GM12878 (cell line): ENCODE measurements at regions not wholly inside any gene's neighbourhood (a gene's known extent, or its start where the extent isn't known, plus 50 kb on each side); places are given as distances from the start of the nearest gene placed in this dataset.

Experiments
- ATAC-seq: fragments of 200-7000 bp; cut with Tn5 transposase; 3 replicates; pipeline ENCODE4 v1.9.1; 2020; ENCODE audit warnings: mild to moderate bottlenecking, moderate library complexity
- BruUV-seq: library from RNA; stranded (reverse); fragments of 400-500 nt; replicated peaks from 2 replicates; lab custom pipeline; 2021; lab: Mats Ljungman, UMichigan
- CTCF ChIA-PET: fragments of 300-600 bp; sonication (Branson Sonifier 250); formaldehyde crosslinking; extraction: SDS; loops from one replicate; lab custom pipeline; 2021; ENCODE audit warnings: inconsistent platforms; lab: Yijun Ruan, JAX
- POLR2A ChIA-PET: fragments of 350-600 bp; formaldehyde crosslinking; extraction: SDS; loops from one replicate; lab custom pipeline; 2021; ENCODE audit warnings: inconsistent platforms; lab: Charles Lee
- RAD21 ChIA-PET: fragments of 300-600 bp; sonication (Branson Sonifier 250); formaldehyde crosslinking; loops from one replicate; lab custom pipeline; 2023; ENCODE audit warnings: antibody characterized with exemption; ENCODE audit not compliant: unreplicated experiment; lab: Charles Lee
- SMC1A ChIA-PET: fragments of 300-600 bp; sonication (Branson Sonifier 250); formaldehyde crosslinking; loops from one replicate; lab custom pipeline; 2023; ENCODE audit not compliant: unreplicated experiment, uncharacterized antibody; lab: Charles Lee
- DNase-seq: peaks from one replicate; pipeline ENCODE4 v3.0.0-alpha.2; 2011; ENCODE audit warnings: low read depth, low spot score
- FAIRE-seq: peaks from 3 replicates; lab custom pipeline; 2011; peaks lifted over from hg19 to GRCh38; lab: Jason Lieb, UNC
- H2AFZ ChIP-seq: 2 replicates; pipeline ENCODE4 v1.6.0; 2011; ENCODE audit warnings: low read depth, low read length, control low read depth; ENCODE audit not compliant: control insufficient read depth
- H3K27ac ChIP-seq: 2 replicates; pipeline ENCODE4 v1.5.1; 2011; ENCODE audit warnings: control low read depth; ENCODE audit not compliant: control insufficient read depth, insufficient read depth
- H3K27me3 ChIP-seq, 2 experiments: replicated peaks in 1 of 2; 2 replicates each; pipeline versions ENCODE4 v1.6.0 to v1.6.1; 2011; ENCODE audit warnings: low read length in 1 of 2; ENCODE audit not compliant: control insufficient read depth in 2 of 2, insufficient read depth in 2 of 2
- H3K36me3 ChIP-seq, 2 experiments: 2 replicates each; pipeline ENCODE4 v1.5.1; 2011; ENCODE audit warnings: low read length in 1 of 2; ENCODE audit not compliant: control insufficient read depth in 2 of 2, insufficient read depth in 2 of 2
- H3K4me1 ChIP-seq: 2 replicates; pipeline ENCODE4 v1.6.1; 2011; ENCODE audit warnings: mild to moderate bottlenecking, low read length, moderate library complexity, mixed read lengths; ENCODE audit not compliant: control insufficient read depth, insufficient read depth
- H3K4me2 ChIP-seq: 2 replicates; pipeline ENCODE4 v1.6.0; 2011; ENCODE audit warnings: control low read depth; ENCODE audit not compliant: control insufficient read depth, insufficient read depth
- H3K4me3 ChIP-seq: fragments of 200-600 bp; sonication (generic); 2 replicates; pipeline ENCODE4 v1.5.1; 2016
- H3K79me2 ChIP-seq: 2 replicates; pipeline ENCODE4 v1.6.0; 2011; ENCODE audit warnings: low read length; ENCODE audit not compliant: control insufficient read depth, insufficient read depth
- H3K9ac ChIP-seq: 2 replicates; pipeline ENCODE4 v1.8.0; 2011; ENCODE audit warnings: low read length, control low read depth, mixed read lengths; ENCODE audit not compliant: control insufficient read depth, insufficient read depth
- H3K9me3 ChIP-seq: replicated peaks from 3 replicates; pipeline ENCODE4 v1.5.1; 2011; ENCODE audit warnings: mild to moderate bottlenecking, low read length; ENCODE audit not compliant: control insufficient read depth, insufficient read depth
- H4K20me1 ChIP-seq: 2 replicates; pipeline ENCODE4 v1.6.0; 2011; ENCODE audit not compliant: control insufficient read depth, insufficient read depth
- CHD4 ChIP-seq: fragments of 200-600 bp; sonication (generic); IDR thresholded peaks from 2 replicates; pipeline ENCODE4 v1.6.1; 2016; ENCODE audit warnings: mild to moderate bottlenecking
- JUND ChIP-seq: IDR thresholded peaks from 2 replicates; pipeline ENCODE4 v1.6.1; 2012; ENCODE audit warnings: low read depth, mild to moderate bottlenecking, low read length, improper control_type of control experiment, moderate library complexity
- POLR2AphosphoS5 ChIP-seq: IDR thresholded peaks from 2 replicates; pipeline ENCODE4 v1.6.1; 2011; ENCODE audit warnings: mild to moderate bottlenecking, low read length, inconsistent platforms
- SREBF2 ChIP-seq: IDR thresholded peaks from 2 replicates; pipeline ENCODE4 v1.6.1; 2012; ENCODE audit warnings: mild to moderate bottlenecking, low read length
- USF1 ChIP-seq: IDR thresholded peaks from 2 replicates; pipeline ENCODE4 v1.6.1; 2011; ENCODE audit warnings: borderline replicate concordance, low read depth, mild to moderate bottlenecking, moderate library complexity, mixed read lengths, low read length; ENCODE audit not compliant: insufficient read depth; ENCODE audit errors: extremely low read length
- ZSCAN29 ChIP-seq: fragments of 450-650 bp; IDR thresholded peaks from 2 replicates; pipeline ENCODE4 v1.6.1; 2017; ENCODE audit warnings: mild to moderate bottlenecking, moderate library complexity
- WGBS: methylation state at CpG from one replicate; pipeline ENCODE4 v1.1.6; 2016; ENCODE audit warnings: low lambda C conversion rate; ENCODE audit not compliant: insufficient replicate concordance, insufficient coverage; ENCODE audit errors: missing lambda C conversion rate; 5-methylcytosine and 5-hydroxymethylcytosine counted together
- in situ Hi-C: fragments of 300-500 bp; cut with MboI; formaldehyde crosslinking; loops from 9 replicates; pipeline ENCODE4 v1.14.3; 2018; ENCODE audit warnings: mixed read lengths
- intact Hi-C: fragments of 100-400 bp; cut with micrococcal nuclease; formaldehyde crosslinking; loops from one replicate; pipeline ENCODE4 v1.14.2; 2022; ENCODE audit not compliant: unreplicated experiment
- TF ChIP-seq, protein P1 (sequence below): fragments of 450-650 bp; IDR thresholded peaks from 2 replicates; pipeline ENCODE4 v1.6.1; 2016; ENCODE audit warnings: mild to moderate bottlenecking
- TF ChIP-seq, protein P2 (sequence below): IDR thresholded peaks from 2 replicates; pipeline ENCODE4 v1.6.1; 2012; ENCODE audit warnings: improper control_type of control experiment, low read depth, low read length; ENCODE audit not compliant: insufficient replicate concordance
- TF ChIP-seq, protein P3 (sequence below): IDR thresholded peaks from 2 replicates; pipeline ENCODE4 v1.6.1; 2012; ENCODE audit warnings: low read depth, low read length, improper control_type of control experiment
- TF ChIP-seq, protein P4 (sequence below): fragments of 450-650 bp; IDR thresholded peaks from 2 replicates; pipeline ENCODE4 v1.6.1; 2017; ENCODE audit warnings: mild to moderate bottlenecking, moderate library complexity
- TF ChIP-seq, protein P5 (sequence below): IDR thresholded peaks from 2 replicates; pipeline ENCODE4 v1.6.1; 2011; ENCODE audit warnings: mild to moderate bottlenecking, low read depth, low read length, moderate library complexity; ENCODE audit not compliant: insufficient replicate concordance

GRCh38 chr1:96416111-96416595 lies 305.4 kb upstream of the PTBP2 start:
- ChIA-PET RAD21 (no interaction called here), POLR2A (no interaction called here), CTCF (no interaction called here), SMC1A (no interaction called here)
- no peak for FAIRE-seq
- H3K4me1 ChIP-seq, result no peaks in the 10 kb centered on the region
- no peak overlapping the region for H3K27ac ChIP-seq
- intact Hi-C loops, result no loop called here
- no peak for DNase-seq
- H3K79me2 ChIP-seq, result no peaks in the 10 kb centered on the region
- no peak for ATAC-seq
- BruUV-seq, result no TSS peak
- no peaks in the 10 kb centered on the region for H3K9me3 ChIP-seq
- no peaks in the 10 kb centered on the region for H4K20me1 ChIP-seq
- in situ Hi-C loops, result no loop called here
- no peaks in the 10 kb centered on the region for H3K36me3 ChIP-seq
- H3K27me3 ChIP-seq, result no peaks in the 10 kb centered on the region
- H3K4me3 ChIP-seq, result no peak overlapping the region
- WGBS, result 25% methylated on average over 5 of the region's 5 CpGs
- no peak overlapping the region for H2AFZ ChIP-seq
- H3K9ac ChIP-seq, result no peak overlapping the region
- H3K4me2 ChIP-seq, result no peak overlapping the region
- TF ChIP-seq, protein P1, sequence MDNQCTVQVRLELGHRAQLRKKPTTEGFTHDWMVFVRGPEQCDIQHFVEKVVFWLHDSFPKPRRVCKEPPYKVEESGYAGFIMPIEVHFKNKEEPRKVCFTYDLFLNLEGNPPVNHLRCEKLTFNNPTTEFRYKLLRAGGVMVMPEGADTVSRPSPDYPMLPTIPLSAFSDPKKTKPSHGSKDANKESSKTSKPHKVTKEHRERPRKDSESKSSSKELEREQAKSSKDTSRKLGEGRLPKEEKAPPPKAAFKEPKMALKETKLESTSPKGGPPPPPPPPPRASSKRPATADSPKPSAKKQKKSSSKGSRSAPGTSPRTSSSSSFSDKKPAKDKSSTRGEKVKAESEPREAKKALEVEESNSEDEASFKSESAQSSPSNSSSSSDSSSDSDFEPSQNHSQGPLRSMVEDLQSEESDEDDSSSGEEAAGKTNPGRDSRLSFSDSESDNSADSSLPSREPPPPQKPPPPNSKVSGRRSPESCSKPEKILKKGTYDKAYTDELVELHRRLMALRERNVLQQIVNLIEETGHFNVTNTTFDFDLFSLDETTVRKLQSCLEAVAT, result no peak
- TF ChIP-seq POLR2AphosphoS5 (no peak), SREBF2 (no peak), CHD4 (no peak), ZSCAN29 (no peak), USF1 (no peak), JUND (no peak)
- TF ChIP-seq, protein P2, sequence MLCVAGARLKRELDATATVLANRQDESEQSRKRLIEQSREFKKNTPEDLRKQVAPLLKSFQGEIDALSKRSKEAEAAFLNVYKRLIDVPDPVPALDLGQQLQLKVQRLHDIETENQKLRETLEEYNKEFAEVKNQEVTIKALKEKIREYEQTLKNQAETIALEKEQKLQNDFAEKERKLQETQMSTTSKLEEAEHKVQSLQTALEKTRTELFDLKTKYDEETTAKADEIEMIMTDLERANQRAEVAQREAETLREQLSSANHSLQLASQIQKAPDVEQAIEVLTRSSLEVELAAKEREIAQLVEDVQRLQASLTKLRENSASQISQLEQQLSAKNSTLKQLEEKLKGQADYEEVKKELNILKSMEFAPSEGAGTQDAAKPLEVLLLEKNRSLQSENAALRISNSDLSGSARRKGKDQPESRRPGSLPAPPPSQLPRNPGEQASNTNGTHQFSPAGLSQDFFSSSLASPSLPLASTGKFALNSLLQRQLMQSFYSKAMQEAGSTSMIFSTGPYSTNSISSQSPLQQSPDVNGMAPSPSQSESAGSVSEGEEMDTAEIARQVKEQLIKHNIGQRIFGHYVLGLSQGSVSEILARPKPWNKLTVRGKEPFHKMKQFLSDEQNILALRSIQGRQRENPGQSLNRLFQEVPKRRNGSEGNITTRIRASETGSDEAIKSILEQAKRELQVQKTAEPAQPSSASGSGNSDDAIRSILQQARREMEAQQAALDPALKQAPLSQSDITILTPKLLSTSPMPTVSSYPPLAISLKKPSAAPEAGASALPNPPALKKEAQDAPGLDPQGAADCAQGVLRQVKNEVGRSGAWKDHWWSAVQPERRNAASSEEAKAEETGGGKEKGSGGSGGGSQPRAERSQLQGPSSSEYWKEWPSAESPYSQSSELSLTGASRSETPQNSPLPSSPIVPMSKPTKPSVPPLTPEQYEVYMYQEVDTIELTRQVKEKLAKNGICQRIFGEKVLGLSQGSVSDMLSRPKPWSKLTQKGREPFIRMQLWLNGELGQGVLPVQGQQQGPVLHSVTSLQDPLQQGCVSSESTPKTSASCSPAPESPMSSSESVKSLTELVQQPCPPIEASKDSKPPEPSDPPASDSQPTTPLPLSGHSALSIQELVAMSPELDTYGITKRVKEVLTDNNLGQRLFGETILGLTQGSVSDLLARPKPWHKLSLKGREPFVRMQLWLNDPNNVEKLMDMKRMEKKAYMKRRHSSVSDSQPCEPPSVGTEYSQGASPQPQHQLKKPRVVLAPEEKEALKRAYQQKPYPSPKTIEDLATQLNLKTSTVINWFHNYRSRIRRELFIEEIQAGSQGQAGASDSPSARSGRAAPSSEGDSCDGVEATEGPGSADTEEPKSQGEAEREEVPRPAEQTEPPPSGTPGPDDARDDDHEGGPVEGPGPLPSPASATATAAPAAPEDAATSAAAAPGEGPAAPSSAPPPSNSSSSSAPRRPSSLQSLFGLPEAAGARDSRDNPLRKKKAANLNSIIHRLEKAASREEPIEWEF, result no peak
- TF ChIP-seq, protein P3, sequence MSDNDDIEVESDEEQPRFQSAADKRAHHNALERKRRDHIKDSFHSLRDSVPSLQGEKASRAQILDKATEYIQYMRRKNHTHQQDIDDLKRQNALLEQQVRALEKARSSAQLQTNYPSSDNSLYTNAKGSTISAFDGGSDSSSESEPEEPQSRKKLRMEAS, result no peak
- TF ChIP-seq, protein P4, sequence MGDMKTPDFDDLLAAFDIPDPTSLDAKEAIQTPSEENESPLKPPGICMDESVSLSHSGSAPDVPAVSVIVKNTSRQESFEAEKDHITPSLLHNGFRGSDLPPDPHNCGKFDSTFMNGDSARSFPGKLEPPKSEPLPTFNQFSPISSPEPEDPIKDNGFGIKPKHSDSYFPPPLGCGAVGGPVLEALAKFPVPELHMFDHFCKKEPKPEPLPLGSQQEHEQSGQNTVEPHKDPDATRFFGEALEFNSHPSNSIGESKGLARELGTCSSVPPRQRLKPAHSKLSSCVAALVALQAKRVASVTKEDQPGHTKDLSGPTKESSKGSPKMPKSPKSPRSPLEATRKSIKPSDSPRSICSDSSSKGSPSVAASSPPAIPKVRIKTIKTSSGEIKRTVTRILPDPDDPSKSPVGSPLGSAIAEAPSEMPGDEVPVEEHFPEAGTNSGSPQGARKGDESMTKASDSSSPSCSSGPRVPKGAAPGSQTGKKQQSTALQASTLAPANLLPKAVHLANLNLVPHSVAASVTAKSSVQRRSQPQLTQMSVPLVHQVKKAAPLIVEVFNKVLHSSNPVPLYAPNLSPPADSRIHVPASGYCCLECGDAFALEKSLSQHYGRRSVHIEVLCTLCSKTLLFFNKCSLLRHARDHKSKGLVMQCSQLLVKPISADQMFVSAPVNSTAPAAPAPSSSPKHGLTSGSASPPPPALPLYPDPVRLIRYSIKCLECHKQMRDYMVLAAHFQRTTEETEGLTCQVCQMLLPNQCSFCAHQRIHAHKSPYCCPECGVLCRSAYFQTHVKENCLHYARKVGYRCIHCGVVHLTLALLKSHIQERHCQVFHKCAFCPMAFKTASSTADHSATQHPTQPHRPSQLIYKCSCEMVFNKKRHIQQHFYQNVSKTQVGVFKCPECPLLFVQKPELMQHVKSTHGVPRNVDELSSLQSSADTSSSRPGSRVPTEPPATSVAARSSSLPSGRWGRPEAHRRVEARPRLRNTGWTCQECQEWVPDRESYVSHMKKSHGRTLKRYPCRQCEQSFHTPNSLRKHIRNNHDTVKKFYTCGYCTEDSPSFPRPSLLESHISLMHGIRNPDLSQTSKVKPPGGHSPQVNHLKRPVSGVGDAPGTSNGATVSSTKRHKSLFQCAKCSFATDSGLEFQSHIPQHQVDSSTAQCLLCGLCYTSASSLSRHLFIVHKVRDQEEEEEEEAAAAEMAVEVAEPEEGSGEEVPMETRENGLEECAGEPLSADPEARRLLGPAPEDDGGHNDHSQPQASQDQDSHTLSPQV, result no peak
- TF ChIP-seq, protein P5, sequence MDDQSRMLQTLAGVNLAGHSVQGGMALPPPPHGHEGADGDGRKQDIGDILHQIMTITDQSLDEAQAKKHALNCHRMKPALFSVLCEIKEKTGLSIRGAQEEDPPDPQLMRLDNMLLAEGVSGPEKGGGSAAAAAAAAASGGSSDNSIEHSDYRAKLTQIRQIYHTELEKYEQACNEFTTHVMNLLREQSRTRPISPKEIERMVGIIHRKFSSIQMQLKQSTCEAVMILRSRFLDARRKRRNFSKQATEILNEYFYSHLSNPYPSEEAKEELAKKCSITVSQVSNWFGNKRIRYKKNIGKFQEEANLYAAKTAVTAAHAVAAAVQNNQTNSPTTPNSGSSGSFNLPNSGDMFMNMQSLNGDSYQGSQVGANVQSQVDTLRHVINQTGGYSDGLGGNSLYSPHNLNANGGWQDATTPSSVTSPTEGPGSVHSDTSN, result no peak
